Gastrocnemius medialis (tissue), 4 donors: ENCODE measurements at regions not wholly inside any gene's neighbourhood (a gene's known extent, or its start where the extent isn't known, plus 50 kb on each side); places are given as distances from the start of the nearest gene placed in this dataset.

Source experiments
- CTCF ChIP-seq, 5 experiments: fragments of 450-650 bp in 3 of 5; fragments of 200-600 bp in 2 of 5; sonication (generic) in 2 of 5; IDR thresholded peaks in 4 of 5; conservative IDR thresholded peaks in 1 of 5; 1 replicate in 4 of 5; 2 replicates in 1 of 5; pipeline ENCODE4 v1.5.1; 2016 to 2019; ENCODE audit warnings: antibody characterized with exemption in 5 of 5, mild to moderate bottlenecking in 3 of 5, moderate library complexity in 3 of 5
- POLR2A ChIP-seq, 2 donors: fragments of 450-650 bp; IDR thresholded peaks; one replicate each; pipeline ENCODE4 v1.6.1; 2017; ENCODE audit warnings: antibody characterized with exemption in 2 of 2, mild to moderate bottlenecking in 2 of 2, moderate library complexity in 2 of 2

GRCh38 chr2:103616891-103617290 is 855.1 kb downstream of the TMEM182 start:
- TF ChIP-seq POLR2A (IDR thresholded peaks at IDR 0.05) (no peak), CTCF (IDR thresholded peaks at IDR 0.05 in 4 of 5, conservative IDR thresholded peaks at IDR 0.05 in 1 of 5) (no peak)
